Activated T-cell treated with anti-CD3 and anti-CD28 coated beads for 4 hours (primary cell): ENCODE measurements at regions not wholly inside any gene's neighbourhood (a gene's known extent, or its start where the extent isn't known, plus 50 kb on each side); places are given as distances from the start of the nearest gene placed in this dataset.

Experiments
- DNase-seq: peaks from one replicate; pipeline ENCODE4 v3.0.0-alpha.2; 2020

GRCh38 chr14:55949708-55950107 is 168.5 kb upstream of the PELI2 start:
- DNase-seq = no peak

GRCh38 chr14:55950135-55950534 is 168.1 kb upstream of the PELI2 start:
- DNase-seq = no peak

- DNase-seq = no peak
Measured at GRCh38 chr14:55951341-55952206, 166.6 kb upstream of the PELI2 start.

GRCh38 chr14:55954108-55954507 is 164.1 kb upstream of the PELI2 start:
- no peak for DNase-seq

GRCh38 chr14:55955175-55955574 is 163.0 kb upstream of the PELI2 start:
- DNase-seq = no peak

- no peak for DNase-seq
Measured at GRCh38 chr14:55957950-55958349, 160.3 kb upstream of the PELI2 start.

GRCh38 chr14:55963295-55963694 is 154.9 kb upstream of the PELI2 start:
- DNase-seq = no peak

GRCh38 chr14:55964091-55964490 is 154.1 kb upstream of the PELI2 start:
- no peak for DNase-seq

- no peak for DNase-seq
Measured at GRCh38 chr14:55964821-55965220, 153.4 kb upstream of the PELI2 start.

GRCh38 chr14:55965851-55966250 is 152.4 kb upstream of the PELI2 start:
- DNase-seq = no peak

GRCh38 chr14:55968741-55969140 is 149.5 kb upstream of the PELI2 start:
- DNase-seq = no peak

- DNase-seq = no peak
Measured at GRCh38 chr14:55973285-55973800, 144.9 kb upstream of the PELI2 start.

- DNase-seq = no peak
Measured at GRCh38 chr14:55973911-55974630, 144.1 kb upstream of the PELI2 start.

GRCh38 chr14:55975281-55975910 is 142.8 kb upstream of the PELI2 start:
- DNase-seq = no peak

GRCh38 chr14:55976219-55976618 is 142.0 kb upstream of the PELI2 start:
- no peak for DNase-seq

- DNase-seq = no peak
Measured at GRCh38 chr14:55976655-55977054, 141.6 kb upstream of the PELI2 start.

GRCh38 chr14:55977392-55978150 is 140.6 kb upstream of the PELI2 start:
- DNase-seq = no peak

GRCh38 chr14:55979096-55979495 is 139.1 kb upstream of the PELI2 start:
- DNase-seq = no peak

- DNase-seq = no peak
Measured at GRCh38 chr14:55979781-55980180, 138.4 kb upstream of the PELI2 start.

- no peak for DNase-seq
Measured at GRCh38 chr14:55980970-55981369, 137.2 kb upstream of the PELI2 start.

- no peak for DNase-seq
Measured at GRCh38 chr14:55986069-55986468, 132.1 kb upstream of the PELI2 start.

GRCh38 chr14:56000846-56001245 is 117.4 kb upstream of the PELI2 start:
- no peak for DNase-seq

GRCh38 chr14:56002342-56002741 is 115.9 kb upstream of the PELI2 start:
- DNase-seq = no peak
